ENCODE measurements at regions not wholly inside any gene's neighbourhood (a gene's known extent, or its start where the extent isn't known, plus 50 kb on each side); places are given as distances from the start of the nearest gene placed in this dataset.
"Not testable (repeated sequence)": the region's sequence is repeated elsewhere in the genome, so short reads cannot be mapped to it uniquely, and the experiment has no call there.

GRCh38 chr6:9704989-9705388 lies 709.9 kb downstream of the TFAP2A start:
- Histone ChIP-seq H3K4me3 (ENCODE audit: low read length in 2 of 2) (no peak overlapping the region), H3K9me3 (ENCODE audit: control insufficient read depth in 1 of 2, low read length in 2 of 2) (no peaks in the 10 kb centered on the region), H3K27me3 (ENCODE audit: insufficient read depth, low read length) (no peaks in the 10 kb centered on the region), H3K4me1 (ENCODE audit: insufficient read depth, low read length) (no peaks in the 10 kb centered on the region), H3K36me3 (ENCODE audit: insufficient read depth, low read length) (no peaks in the 10 kb centered on the region), H3K27ac (ENCODE audit: low read depth, low read length) (no peak overlapping the region)
- H3K4me3 Mint-ChIP-seq: no peak overlapping the region
- H3K36me3 Mint-ChIP-seq: no peaks in the 10 kb centered on the region
- H3K4me1 Mint-ChIP-seq: no peaks in the 10 kb centered on the region
- POLR2A ChIA-PET (ENCODE audit: partially characterized antibody): no interaction called here
- H3K27me3 Mint-ChIP-seq: no peaks in the 10 kb centered on the region
- no peak overlapping the region for H3K27ac Mint-ChIP-seq
- CTCF ChIA-PET (ENCODE audit: partially characterized antibody): no interaction called here
- H3K9me3 Mint-ChIP-seq: peaks cover 0 to 6% (median under 1%) of the 10 kb centered on the region in 8 donors
- intact Hi-C loops (cut with micrococcal nuclease): no loop called here
- no peak for DNase-seq

DNA sequence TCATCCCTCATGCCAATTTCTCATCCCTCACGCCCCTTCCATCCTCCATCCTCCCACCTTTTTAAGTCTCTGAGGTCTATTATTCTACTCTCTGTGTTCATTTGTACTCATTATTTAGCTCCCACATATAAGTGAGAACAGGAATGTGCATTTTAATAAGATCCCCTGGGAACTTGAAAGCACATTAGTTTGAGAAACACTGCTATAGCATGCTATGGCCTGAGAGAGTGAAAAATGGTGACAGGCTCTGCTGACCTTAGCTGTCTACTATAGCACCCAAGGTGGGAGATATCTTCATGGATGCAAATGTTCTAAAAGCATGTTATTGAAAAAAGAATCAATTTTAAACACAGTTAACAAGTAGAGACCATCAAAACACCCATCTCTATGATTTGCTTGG lies 712.0 kb downstream of the TFAP2A start:
- Mint-ChIP-seq H3K36me3 (no peaks in the 10 kb centered on the region), H3K9me3 (peaks cover 0 to 6% (median 0%) of the 10 kb centered on the region in 8 donors), H3K27ac (no peak overlapping the region), H3K4me3 (no peak overlapping the region), H3K4me1 (no peaks in the 10 kb centered on the region), H3K27me3 (no peaks in the 10 kb centered on the region)
- H3K36me3 ChIP-seq (ENCODE audit: insufficient read depth, low read length): no peaks in the 10 kb centered on the region
- DNase-seq: no peak
- no peaks in the 10 kb centered on the region for H3K9me3 ChIP-seq (ENCODE audit: control insufficient read depth in 1 of 2, low read length in 2 of 2)
- no peak overlapping the region for H3K4me3 ChIP-seq (ENCODE audit: low read length in 2 of 2)
- H3K4me1 ChIP-seq (ENCODE audit: insufficient read depth, low read length): no peaks in the 10 kb centered on the region
- CTCF ChIA-PET (ENCODE audit: partially characterized antibody): no interaction called here
- H3K27me3 ChIP-seq (ENCODE audit: insufficient read depth, low read length): no peaks in the 10 kb centered on the region
- POLR2A ChIA-PET (ENCODE audit: partially characterized antibody): no interaction called here
- intact Hi-C loops (cut with micrococcal nuclease): no loop called here
- no peak overlapping the region for H3K27ac ChIP-seq (ENCODE audit: low read depth, low read length)

GRCh38 chr6:9699888-9700287 lies 715.0 kb downstream of the TFAP2A start:
- Histone ChIP-seq H3K4me1 (ENCODE audit: insufficient read depth, low read length) (no peaks in the 10 kb centered on the region), H3K27me3 (ENCODE audit: insufficient read depth, low read length) (no peaks in the 10 kb centered on the region), H3K36me3 (ENCODE audit: insufficient read depth, low read length) (no peaks in the 10 kb centered on the region), H3K27ac (ENCODE audit: low read depth, low read length) (no peak overlapping the region), H3K4me3 (ENCODE audit: low read length in 2 of 2) (no peak overlapping the region), H3K9me3 (ENCODE audit: control insufficient read depth in 1 of 2, low read length in 2 of 2) (no peaks in the 10 kb centered on the region)
- no peaks in the 10 kb centered on the region for H3K4me1 Mint-ChIP-seq
- no peak for DNase-seq
- H3K27ac Mint-ChIP-seq: no peak overlapping the region
- H3K9me3 Mint-ChIP-seq: peaks cover 0 to 6% (median 2%) of the 10 kb centered on the region in 8 donors
- H3K36me3 Mint-ChIP-seq: no peaks in the 10 kb centered on the region
- ChIA-PET POLR2A (ENCODE audit: partially characterized antibody) (no interaction called here), CTCF (ENCODE audit: partially characterized antibody) (no interaction called here)
- intact Hi-C loops (cut with micrococcal nuclease): no loop called here
- H3K4me3 Mint-ChIP-seq: no peak overlapping the region
- no peaks in the 10 kb centered on the region for H3K27me3 Mint-ChIP-seq

DNA sequence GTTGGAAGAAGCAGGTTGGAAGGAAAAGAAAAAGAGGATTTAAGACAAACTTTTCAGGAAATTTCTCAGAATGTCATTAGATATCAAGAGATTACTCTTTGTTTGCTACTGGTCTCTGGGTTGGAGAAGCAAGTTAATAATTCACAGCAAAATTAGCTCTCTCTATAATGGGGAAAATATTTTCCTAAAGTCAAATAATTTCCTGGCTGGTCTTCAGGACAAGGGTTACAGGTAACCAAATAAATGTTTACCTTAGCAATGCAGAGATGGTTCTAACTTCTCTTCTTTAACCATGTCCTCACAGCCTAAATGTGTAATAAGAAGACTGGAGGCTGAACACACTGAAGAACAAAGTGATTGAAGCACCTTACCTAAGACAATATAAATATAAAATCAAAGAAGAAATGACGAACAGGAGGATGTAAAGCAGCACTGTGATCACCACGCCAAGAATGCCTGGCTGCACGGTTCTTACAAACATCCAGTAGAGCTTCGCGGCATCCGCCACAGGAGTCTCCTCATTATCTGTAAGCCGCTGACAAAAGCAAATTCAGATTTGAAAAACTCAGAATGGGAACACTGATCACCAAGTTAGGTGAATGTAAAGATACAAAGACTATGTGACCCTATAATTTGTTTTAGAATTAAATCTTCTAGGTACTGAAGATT lies 717.5 kb downstream of the TFAP2A start:
- no peak for DNase-seq
- Histone ChIP-seq H3K4me3 (ENCODE audit: low read length in 2 of 2) (no peak overlapping the region), H3K36me3 (ENCODE audit: insufficient read depth, low read length) (no peaks in the 10 kb centered on the region), H3K27me3 (ENCODE audit: insufficient read depth, low read length) (no peaks in the 10 kb centered on the region), H3K4me1 (ENCODE audit: insufficient read depth, low read length) (no peaks in the 10 kb centered on the region), H3K27ac (ENCODE audit: low read depth, low read length) (no peak overlapping the region), H3K9me3 (ENCODE audit: control insufficient read depth in 1 of 2, low read length in 2 of 2) (no peaks in the 10 kb centered on the region)
- CTCF ChIA-PET (ENCODE audit: partially characterized antibody): no interaction called here
- no peak overlapping the region for H3K4me3 Mint-ChIP-seq
- peaks cover 1 to 15% (median 4%) of the 10 kb centered on the region in 8 donors for H3K9me3 Mint-ChIP-seq
- no peaks in the 10 kb centered on the region for H3K36me3 Mint-ChIP-seq
- no peaks in the 10 kb centered on the region for H3K27me3 Mint-ChIP-seq
- H3K4me1 Mint-ChIP-seq: no peaks in the 10 kb centered on the region
- intact Hi-C loops (cut with micrococcal nuclease): no loop called here
- POLR2A ChIA-PET (ENCODE audit: partially characterized antibody): no interaction called here
- no peak overlapping the region for H3K27ac Mint-ChIP-seq

- H3K27ac ChIP-seq (ENCODE audit: low read depth, low read length): no peak overlapping the region
- no peaks in the 10 kb centered on the region for H3K27me3 Mint-ChIP-seq
- H3K9me3 ChIP-seq (ENCODE audit: control insufficient read depth in 1 of 2, low read length in 2 of 2): no peaks in the 10 kb centered on the region
- no peak overlapping the region for H3K4me3 Mint-ChIP-seq
- intact Hi-C loops (cut with micrococcal nuclease): no loop called here
- H3K9me3 Mint-ChIP-seq: peaks cover 0 to 15% (median 2%) of the 10 kb centered on the region in 8 donors
- no peaks in the 10 kb centered on the region for H3K36me3 Mint-ChIP-seq
- no peaks in the 10 kb centered on the region for H3K27me3 ChIP-seq (ENCODE audit: insufficient read depth, low read length)
- H3K4me3 ChIP-seq (ENCODE audit: low read length in 2 of 2): no peak overlapping the region
- H3K4me1 Mint-ChIP-seq: no peaks in the 10 kb centered on the region
- CTCF ChIA-PET (ENCODE audit: partially characterized antibody): no interaction called here
- no peak overlapping the region for H3K27ac Mint-ChIP-seq
- DNase-seq: no peak
- POLR2A ChIA-PET (ENCODE audit: partially characterized antibody): no interaction called here
- no peaks in the 10 kb centered on the region for H3K36me3 ChIP-seq (ENCODE audit: insufficient read depth, low read length)
- H3K4me1 ChIP-seq (ENCODE audit: insufficient read depth, low read length): no peaks in the 10 kb centered on the region
These were observed 724.5 kb downstream of the TFAP2A start for GRCh38 chr6:9690388-9690787.

DNA sequence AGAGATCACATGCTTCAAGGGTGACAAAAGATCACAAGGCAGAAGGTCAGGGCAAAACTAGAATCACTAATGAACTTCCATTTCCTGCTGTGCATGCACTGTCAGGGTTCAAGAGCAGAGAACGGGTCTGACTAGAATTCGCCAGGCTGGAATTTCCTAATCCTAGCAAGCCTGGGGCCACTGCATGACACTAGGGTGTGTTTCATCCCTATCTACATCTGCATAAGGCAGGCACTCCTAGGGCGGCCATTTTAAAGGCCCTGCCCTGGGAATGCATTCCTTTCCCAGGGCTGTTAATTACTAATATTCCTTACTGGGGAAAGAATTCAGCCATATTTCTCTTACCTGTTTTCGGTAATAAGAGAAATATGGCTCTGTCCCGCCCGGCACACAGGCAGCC lies 734.1 kb downstream of the TFAP2A start:
- intact Hi-C loops (cut with micrococcal nuclease); H3K4me1 ChIP-seq (ENCODE audit: insufficient read depth, low read length): not testable (repeated sequence)

DNA sequence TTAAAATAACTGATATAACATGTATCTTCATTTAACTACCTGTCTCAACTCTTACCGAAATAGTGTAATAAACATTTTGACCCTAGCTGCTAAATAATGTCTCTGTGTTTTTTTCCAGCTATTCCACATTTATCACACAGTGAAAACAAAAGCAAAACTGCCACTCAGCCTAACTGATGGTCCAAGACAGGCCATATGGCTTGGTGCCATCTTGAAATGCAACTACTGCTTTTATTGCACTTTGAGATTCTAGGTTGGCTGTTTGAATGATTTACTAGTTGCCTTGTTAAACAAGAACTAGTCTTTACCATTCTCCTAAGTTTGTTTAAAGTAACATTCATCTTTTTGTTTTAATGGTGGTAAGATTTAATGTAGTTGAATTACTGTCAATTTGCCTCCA lies 739.8 kb downstream of the TFAP2A start:
- Mint-ChIP-seq H3K36me3 (no peaks in the 10 kb centered on the region), H3K9me3 (peaks cover 0 to 20% (median 7%) of the 10 kb centered on the region in 8 donors), H3K27ac (no peak overlapping the region), H3K4me3 (no peak overlapping the region), H3K4me1 (no peaks in the 10 kb centered on the region), H3K27me3 (no peaks in the 10 kb centered on the region)
- no peak overlapping the region for H3K4me3 ChIP-seq (ENCODE audit: low read length in 2 of 2)
- no peak for DNase-seq
- H3K9me3 ChIP-seq (ENCODE audit: control insufficient read depth in 1 of 2, low read length in 2 of 2): peaks cover 0 to 3% of the 10 kb centered on the region in 2 donors
- POLR2A ChIA-PET (ENCODE audit: partially characterized antibody): no interaction called here
- H3K27me3 ChIP-seq (ENCODE audit: insufficient read depth, low read length): no peaks in the 10 kb centered on the region
- H3K36me3 ChIP-seq (ENCODE audit: insufficient read depth, low read length): no peaks in the 10 kb centered on the region
- CTCF ChIA-PET (ENCODE audit: partially characterized antibody): no interaction called here
- no peak overlapping the region for H3K27ac ChIP-seq (ENCODE audit: low read depth, low read length)
- intact Hi-C loops (cut with micrococcal nuclease): no loop called here
- no peaks in the 10 kb centered on the region for H3K4me1 ChIP-seq (ENCODE audit: insufficient read depth, low read length)

More for the DNA sequence above, 734.1 kb downstream of the TFAP2A start:
- H3K9me3 Mint-ChIP-seq: peaks cover 2 to 21% (median 11%) of the 10 kb centered on the region in 8 donors
- H3K36me3 ChIP-seq (ENCODE audit: insufficient read depth, low read length); H3K27ac ChIP-seq (ENCODE audit: low read depth, low read length); CTCF ChIA-PET (ENCODE audit: partially characterized antibody); H3K27ac Mint-ChIP-seq; H3K4me1 Mint-ChIP-seq; H3K27me3 ChIP-seq (ENCODE audit: insufficient read depth, low read length); H3K9me3 ChIP-seq (ENCODE audit: control insufficient read depth in 1 of 2, low read length in 2 of 2); H3K4me3 ChIP-seq (ENCODE audit: low read length in 2 of 2); DNase-seq; H3K36me3 Mint-ChIP-seq; H3K4me3 Mint-ChIP-seq; H3K27me3 Mint-ChIP-seq; POLR2A ChIA-PET (ENCODE audit: partially characterized antibody): not testable (repeated sequence)

GRCh38 chr6:9659848-9660247 lies 755.0 kb downstream of the TFAP2A start:
- Mint-ChIP-seq H3K4me3 (no peak overlapping the region), H3K27me3 (no peaks in the 10 kb centered on the region), H3K27ac (no peak overlapping the region), H3K36me3 (no peaks in the 10 kb centered on the region), H3K9me3 (peaks cover 0 to 10% (median 1%) of the 10 kb centered on the region in 8 donors), H3K4me1 (no peaks in the 10 kb centered on the region)
- no peak overlapping the region for H3K4me3 ChIP-seq (ENCODE audit: low read length in 2 of 2)
- POLR2A ChIA-PET (ENCODE audit: partially characterized antibody): no interaction called here
- no peaks in the 10 kb centered on the region for H3K9me3 ChIP-seq (ENCODE audit: control insufficient read depth in 1 of 2, low read length in 2 of 2)
- CTCF ChIA-PET (ENCODE audit: partially characterized antibody): no interaction called here
- H3K27ac ChIP-seq (ENCODE audit: low read depth, low read length): no peak overlapping the region
- no peaks in the 10 kb centered on the region for H3K4me1 ChIP-seq (ENCODE audit: insufficient read depth, low read length)
- H3K27me3 ChIP-seq (ENCODE audit: insufficient read depth, low read length): no peaks in the 10 kb centered on the region
- no peak for DNase-seq
- intact Hi-C loops (cut with micrococcal nuclease): no loop called here
- H3K36me3 ChIP-seq (ENCODE audit: insufficient read depth, low read length): no peaks in the 10 kb centered on the region
